BE2C (cell line): ENCODE measurements at regions not wholly inside any gene's neighbourhood (a gene's known extent, or its start where the extent isn't known, plus 50 kb on each side); places are given as distances from the start of the nearest gene placed in this dataset.

ENCODE experiments used
- DNase-seq: peaks from one replicate; pipeline ENCODE4 v3.0.0-alpha.2; 2020
- H3K27me3 ChIP-seq: fragments of 250-450 bp; sonication (Bioruptor Pico); 2 replicates; pipeline ENCODE4 v1.5.1; 2020; ENCODE audit warnings: mild to moderate bottlenecking
- H3K36me3 ChIP-seq: fragments of 250-450 bp; sonication (Bioruptor Pico); 2 replicates; pipeline ENCODE4 v1.5.1; 2020; ENCODE audit warnings: mild to moderate bottlenecking
- H3K4me1 ChIP-seq: fragments of 250-450 bp; sonication (Bioruptor Pico); 2 replicates; pipeline ENCODE4 v1.5.1; 2020
- H3K4me3 ChIP-seq: 2 replicates; pipeline ENCODE4 v1.5.1; 2011; ENCODE audit warnings: low read depth, low read length
- H3K9me3 ChIP-seq: fragments of 250-450 bp; sonication (Bioruptor Pico); 2 replicates; pipeline ENCODE4 v1.5.1; 2020
- TF ChIP-seq, protein P1 (sequence below): IDR thresholded peaks from 2 replicates; pipeline ENCODE4 v1.5.1; 2012; ENCODE audit warnings: mild to moderate bottlenecking, low read depth, low read length

DNA sequence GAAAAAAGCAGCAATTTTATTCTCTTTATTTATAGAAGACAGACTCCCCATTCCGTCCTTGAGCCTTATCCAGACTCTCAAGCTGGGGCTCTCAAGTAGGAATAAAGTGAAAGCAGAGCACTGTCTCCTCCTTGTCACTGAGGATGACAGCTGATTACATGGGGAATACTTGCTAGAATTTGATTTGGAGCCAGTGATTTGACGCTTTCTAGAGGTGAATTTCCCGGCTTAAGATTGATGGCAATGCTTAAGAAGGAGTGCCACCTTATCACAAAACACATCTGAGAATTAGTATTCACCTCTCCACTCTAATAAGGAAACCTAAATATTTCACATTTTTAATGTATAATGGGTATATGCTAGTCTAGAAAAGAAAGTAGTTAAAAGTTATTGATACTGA, 135.4 kb upstream of the SLC39A10 start:
- H3K36me3 ChIP-seq: no peaks in the 10 kb centered on the region
- no peaks in the 10 kb centered on the region for H3K27me3 ChIP-seq
- no peaks in the 10 kb centered on the region; the same call in 1 of the 2 replicates for H3K9me3 ChIP-seq
- no peak for DNase-seq
- peaks cover 6% of the 10 kb centered on the region for H3K4me1 ChIP-seq
- H3K4me3 ChIP-seq: no peak overlapping the region
- TF ChIP-seq, protein P1, sequence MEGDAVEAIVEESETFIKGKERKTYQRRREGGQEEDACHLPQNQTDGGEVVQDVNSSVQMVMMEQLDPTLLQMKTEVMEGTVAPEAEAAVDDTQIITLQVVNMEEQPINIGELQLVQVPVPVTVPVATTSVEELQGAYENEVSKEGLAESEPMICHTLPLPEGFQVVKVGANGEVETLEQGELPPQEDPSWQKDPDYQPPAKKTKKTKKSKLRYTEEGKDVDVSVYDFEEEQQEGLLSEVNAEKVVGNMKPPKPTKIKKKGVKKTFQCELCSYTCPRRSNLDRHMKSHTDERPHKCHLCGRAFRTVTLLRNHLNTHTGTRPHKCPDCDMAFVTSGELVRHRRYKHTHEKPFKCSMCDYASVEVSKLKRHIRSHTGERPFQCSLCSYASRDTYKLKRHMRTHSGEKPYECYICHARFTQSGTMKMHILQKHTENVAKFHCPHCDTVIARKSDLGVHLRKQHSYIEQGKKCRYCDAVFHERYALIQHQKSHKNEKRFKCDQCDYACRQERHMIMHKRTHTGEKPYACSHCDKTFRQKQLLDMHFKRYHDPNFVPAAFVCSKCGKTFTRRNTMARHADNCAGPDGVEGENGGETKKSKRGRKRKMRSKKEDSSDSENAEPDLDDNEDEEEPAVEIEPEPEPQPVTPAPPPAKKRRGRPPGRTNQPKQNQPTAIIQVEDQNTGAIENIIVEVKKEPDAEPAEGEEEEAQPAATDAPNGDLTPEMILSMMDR: no peak

DNA sequence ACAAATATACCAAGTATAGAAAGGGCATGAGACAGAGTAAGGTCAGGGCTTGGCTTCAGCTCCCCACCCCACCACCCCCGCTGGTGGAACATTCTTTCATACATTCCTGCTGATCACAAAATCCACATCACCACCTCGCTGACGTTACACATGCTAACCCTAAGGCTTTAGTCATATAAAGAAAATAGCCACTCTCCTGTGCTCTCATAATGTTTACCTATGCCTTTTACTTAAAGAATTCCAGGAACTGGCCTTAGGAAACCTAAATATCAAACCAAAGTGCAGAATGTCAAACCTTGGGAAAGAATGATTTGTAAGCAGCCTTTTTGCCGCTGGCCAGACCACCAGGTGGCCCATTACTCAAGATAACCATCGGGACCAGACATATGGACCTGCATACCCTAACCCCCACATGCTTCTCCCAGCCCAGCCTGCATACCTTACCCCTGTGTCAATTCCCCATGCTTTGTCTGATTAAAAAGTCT, 136.3 kb upstream of the SLC39A10 start:
- Histone ChIP-seq H3K4me1 (peaks cover 6% of the 10 kb centered on the region), H3K4me3 (no peak overlapping the region), H3K27me3 (no peaks in the 10 kb centered on the region), H3K36me3 (no peaks in the 10 kb centered on the region), H3K9me3 (no peaks in the 10 kb centered on the region; the same call in 1 of the 2 replicates)
- DNase-seq: peak; percentile 43
- TF ChIP-seq, protein P1: no peak

DNA sequence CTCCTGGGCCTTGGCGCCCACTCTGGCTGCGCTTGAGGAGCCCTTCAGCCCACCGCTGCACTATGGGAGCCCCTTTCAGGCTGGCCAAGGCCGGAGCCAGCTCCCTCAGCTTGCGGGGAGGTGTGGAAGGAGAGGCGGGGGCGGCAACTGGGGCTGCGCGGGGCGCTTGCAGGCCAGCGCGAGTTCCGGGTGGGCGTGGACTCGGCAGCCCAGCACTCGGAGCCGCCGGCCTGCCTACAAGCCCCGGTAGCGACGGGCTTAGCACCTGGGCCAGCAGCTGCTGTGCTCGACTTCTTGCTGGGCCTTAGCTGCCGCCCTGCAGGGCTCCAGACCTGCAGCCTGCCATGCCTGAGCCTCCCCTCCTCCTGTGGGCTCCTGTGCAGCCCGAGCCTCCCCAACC, 141.5 kb upstream of the SLC39A10 start:
- DNase-seq: no peak
- Histone ChIP-seq H3K9me3 (no peaks in the 10 kb centered on the region; the same call in 1 of the 2 replicates), H3K36me3 (no peaks in the 10 kb centered on the region), H3K4me3 (no peak overlapping the region), H3K4me1 (peaks cover under 1% of the 10 kb centered on the region; the same call in 1 of the 2 replicates), H3K27me3 (no peaks in the 10 kb centered on the region)
- TF ChIP-seq, protein P1: no peak

DNA sequence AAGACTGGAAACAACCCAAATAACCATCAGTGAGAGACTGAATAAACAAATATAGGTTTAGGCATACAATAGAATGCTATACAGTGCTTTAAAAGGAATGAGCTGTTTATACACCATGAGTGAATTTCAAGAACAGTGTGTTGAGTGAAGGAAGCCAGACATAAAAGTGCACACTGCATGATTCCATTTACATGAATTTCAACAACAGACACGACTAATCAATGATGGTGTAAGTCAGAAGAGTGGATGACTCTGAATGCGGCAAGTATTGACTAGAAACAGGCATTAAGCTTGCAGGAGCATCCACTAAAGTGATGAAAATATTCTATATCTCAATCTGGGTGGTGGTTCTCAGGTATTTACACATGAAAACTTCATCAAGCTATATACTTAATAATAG, 142.7 kb upstream of the SLC39A10 start:
- Histone ChIP-seq H3K27me3 (no peaks in the 10 kb centered on the region), H3K4me3 (no peak overlapping the region), H3K4me1 (no peaks in the 10 kb centered on the region), H3K36me3 (no peaks in the 10 kb centered on the region), H3K9me3 (no peaks in the 10 kb centered on the region)
- TF ChIP-seq, protein P1: no peak
- DNase-seq: no peak

DNA sequence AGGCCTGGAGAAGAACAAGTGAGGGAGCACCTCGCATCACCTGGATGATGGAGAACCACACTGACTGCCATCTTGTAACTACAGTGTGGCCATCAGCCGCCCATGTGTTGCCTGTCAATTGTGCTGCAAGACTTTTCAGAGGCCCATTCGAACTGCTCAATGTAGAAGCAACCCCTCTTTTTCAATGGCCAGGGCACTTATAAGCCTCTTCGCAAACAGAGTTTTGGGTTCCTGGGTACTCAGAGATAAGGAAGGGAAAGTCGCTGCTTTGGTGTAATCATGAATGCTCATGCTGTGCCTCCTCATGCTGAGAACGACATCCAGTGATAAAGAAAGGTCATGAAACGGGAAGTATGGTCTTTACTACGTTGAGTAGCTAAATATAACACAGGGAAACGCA, 143.9 kb upstream of the SLC39A10 start:
- Histone ChIP-seq H3K27me3 (no peaks in the 10 kb centered on the region), H3K36me3 (no peaks in the 10 kb centered on the region), H3K4me1 (no peaks in the 10 kb centered on the region), H3K9me3 (no peaks in the 10 kb centered on the region), H3K4me3 (no peak overlapping the region)
- DNase-seq: no peak
- TF ChIP-seq, protein P1: no peak

DNA sequence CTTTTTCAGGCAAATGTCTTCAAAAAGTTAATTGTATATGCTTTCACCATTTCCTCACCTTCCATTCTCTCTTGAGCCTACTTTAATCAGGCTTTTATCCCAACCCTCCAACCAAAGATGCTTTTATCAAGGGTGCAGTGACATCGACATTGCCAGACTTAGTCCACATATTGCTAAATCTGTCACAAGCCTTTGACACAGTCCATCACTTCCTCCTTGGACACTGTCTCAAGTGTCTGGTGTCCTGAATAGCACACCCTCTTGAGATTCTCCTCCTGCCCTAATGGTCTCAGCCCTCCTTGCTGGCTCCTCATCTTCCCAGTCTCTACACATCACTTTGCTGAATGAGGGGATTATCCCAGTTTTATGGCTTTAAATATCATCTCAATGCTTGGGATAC, 147.5 kb upstream of the SLC39A10 start:
- no peaks in the 10 kb centered on the region for H3K27me3 ChIP-seq
- DNase-seq: no peak
- no peaks in the 10 kb centered on the region; the same call in 1 of the 2 replicates for H3K9me3 ChIP-seq
- H3K36me3 ChIP-seq: no peaks in the 10 kb centered on the region
- H3K4me3 ChIP-seq: no peak overlapping the region
- no peaks in the 10 kb centered on the region for H3K4me1 ChIP-seq
- TF ChIP-seq, protein P1: no peak
